GM12891 (cell line): ENCODE measurements at regions not wholly inside any gene's neighbourhood (a gene's known extent, or its start where the extent isn't known, plus 50 kb on each side); places are given as distances from the start of the nearest gene placed in this dataset.

Source experiments
- DNase-seq: peaks from one replicate; pipeline ENCODE4 v3.0.0; 2011; ENCODE audit warnings: low spot score; ENCODE audit not compliant: insufficient read length
- FAIRE-seq: peaks from 2 replicates; lab custom pipeline; 2011; peaks lifted over from hg19 to GRCh38; lab: Jason Lieb, UNC
- PAX5 ChIP-seq: IDR thresholded peaks from 2 replicates; pipeline ENCODE4 v1.6.1; 2011; ENCODE audit warnings: low read length, moderate library complexity, mild to moderate bottlenecking; ENCODE audit not compliant: insufficient read depth, severe bottlenecking
- POLR2A ChIP-seq: IDR thresholded peaks from 2 replicates; pipeline ENCODE4 v1.6.1; 2011; ENCODE audit warnings: low read depth, low read length, control low read depth
- POLR2AphosphoS5 ChIP-seq: IDR thresholded peaks from 2 replicates; pipeline ENCODE4 v1.6.1; 2011; ENCODE audit warnings: low read depth, low read length, control low read depth
- POU2F2 ChIP-seq: IDR thresholded peaks from 2 replicates; pipeline ENCODE4 v1.6.1; 2011; ENCODE audit warnings: low read depth, mild to moderate bottlenecking, control low read depth, low read length, moderate library complexity
- SPI1 ChIP-seq: IDR thresholded peaks from 2 replicates; pipeline ENCODE4 v1.6.1; 2011; ENCODE audit warnings: low read depth, low read length, control low read depth
- TAF1 ChIP-seq: IDR thresholded peaks from 2 replicates; pipeline ENCODE4 v1.6.1; 2011; ENCODE audit warnings: low read depth, low read length, control low read depth

DNA sequence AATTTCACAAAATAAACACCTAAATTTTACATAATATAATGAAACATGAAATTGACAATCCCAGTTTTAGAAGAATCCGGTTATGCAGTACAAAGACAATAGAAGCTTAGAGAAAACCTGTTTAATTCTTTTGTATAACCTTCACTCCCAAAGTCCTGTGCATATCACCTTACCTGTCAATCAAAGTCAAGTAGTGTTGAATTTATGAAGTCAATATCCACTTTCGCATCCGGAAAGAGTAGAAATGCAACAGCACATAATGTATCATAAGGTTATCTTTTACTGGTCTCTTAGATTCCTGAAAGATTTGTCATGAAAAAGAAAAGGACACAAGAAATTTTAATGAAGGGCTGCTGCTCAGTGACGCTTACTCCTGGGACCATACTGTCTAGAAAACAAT is 1112.6 kb downstream of the PCDH9 start:
- no peak for FAIRE-seq
- TF ChIP-seq SPI1 (no peak), PAX5 (no peak), TAF1 (no peak), POLR2AphosphoS5 (no peak), POU2F2 (no peak), POLR2A (no peak)
- DNase-seq = no peak

DNA sequence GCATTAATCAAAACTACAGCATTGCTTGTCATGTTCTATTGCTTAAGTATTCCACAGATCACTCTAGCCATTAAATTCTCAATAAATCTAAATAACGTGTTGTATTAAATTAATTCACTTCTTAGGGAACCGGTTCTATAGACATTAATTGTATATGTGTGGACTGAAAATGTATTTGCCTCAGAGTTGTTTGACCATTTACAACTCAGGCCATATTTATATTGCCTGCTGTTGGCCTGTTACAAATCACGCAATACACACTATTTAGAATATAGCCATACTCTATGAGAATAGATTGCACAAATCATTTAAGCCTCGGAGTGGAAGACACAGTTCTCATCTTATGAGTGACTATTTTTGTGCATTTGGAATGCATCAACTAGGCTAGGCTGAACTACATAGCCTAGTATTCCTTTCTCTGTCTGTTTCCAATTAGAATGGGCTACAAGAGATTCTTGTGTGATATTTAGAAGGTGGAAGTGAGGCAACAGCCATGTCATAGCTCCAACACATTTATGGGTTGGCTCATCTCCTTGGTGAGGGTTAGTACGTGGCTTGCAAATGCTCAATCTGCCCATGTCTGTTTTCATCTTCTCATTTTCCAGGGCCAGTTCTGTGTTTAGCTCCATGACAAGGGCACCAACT is 1116.1 kb downstream of the PCDH9 start:
- TF ChIP-seq POLR2AphosphoS5 = no peak
- TF ChIP-seq PAX5 = no peak
- TF ChIP-seq SPI1 = no peak
- no peak for TF ChIP-seq TAF1
- TF ChIP-seq POLR2A = no peak
- no peak for TF ChIP-seq POU2F2
- FAIRE-seq (no peak), DNase-seq (no peak)

DNA sequence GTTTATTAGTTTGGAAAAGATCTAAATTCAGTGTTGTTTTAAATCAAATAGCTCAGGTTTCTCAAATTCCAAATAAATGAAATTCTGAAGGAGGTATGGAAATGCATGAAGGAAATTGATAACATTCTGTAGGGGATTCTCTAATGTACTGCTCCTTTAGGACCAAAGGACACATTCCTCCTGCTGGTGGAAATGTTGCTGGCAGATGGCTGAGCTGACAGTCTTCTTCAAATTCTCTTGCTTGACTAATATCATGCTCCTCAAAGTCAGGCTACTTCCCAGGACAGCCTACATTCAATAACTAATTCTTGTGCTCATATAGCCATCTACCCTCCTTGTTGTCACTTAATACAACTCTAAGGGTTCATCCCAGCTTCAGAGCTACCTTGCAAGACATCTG is 1118.5 kb downstream of the PCDH9 start:
- FAIRE-seq = no peak
- no peak for DNase-seq
- TF ChIP-seq POLR2AphosphoS5 (no peak), SPI1 (no peak), TAF1 (no peak), POU2F2 (no peak), POLR2A (no peak), PAX5 (no peak)

GRCh38 chr13:66106246-66106645 is 1123.9 kb downstream of the PCDH9 start:
- TF ChIP-seq PAX5 = no peak
- TF ChIP-seq TAF1 = no peak
- TF ChIP-seq POLR2AphosphoS5 = no peak
- TF ChIP-seq POU2F2 = no peak
- TF ChIP-seq POLR2A = no peak
- no peak for TF ChIP-seq SPI1
- no peak for FAIRE-seq
- DNase-seq = no peak

- no peak for DNase-seq
- FAIRE-seq = no peak
- TF ChIP-seq POLR2AphosphoS5 = no peak
- no peak for TF ChIP-seq POLR2A
- TF ChIP-seq SPI1 = no peak
- no peak for TF ChIP-seq TAF1
- TF ChIP-seq PAX5 = no peak
- TF ChIP-seq POU2F2 = no peak
Measured at GRCh38 chr13:66102864-66103263, 1127.3 kb downstream of the PCDH9 start.

DNA sequence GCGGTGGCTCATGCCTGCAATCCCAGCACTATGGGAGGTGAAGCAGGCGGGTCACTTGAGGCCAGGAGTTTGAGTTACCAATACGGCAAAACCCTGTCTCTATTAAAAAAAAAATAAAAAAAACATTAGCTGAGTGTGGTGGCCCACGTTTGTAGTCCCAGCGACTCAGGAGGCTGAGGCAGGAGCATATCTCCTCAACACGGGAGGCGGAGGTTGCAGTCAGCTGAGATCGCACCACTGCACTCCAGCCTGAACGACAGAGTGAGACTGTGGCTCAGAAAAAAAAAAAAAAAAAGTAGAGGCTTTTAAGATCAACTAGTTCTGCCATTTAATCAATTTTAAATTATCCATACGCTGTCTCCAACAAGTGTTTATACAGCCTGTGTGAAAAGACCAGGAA is 1130.3 kb downstream of the PCDH9 start:
- FAIRE-seq (no peak), DNase-seq (no peak)
- no peak for TF ChIP-seq TAF1
- TF ChIP-seq PAX5 = no peak
- TF ChIP-seq POU2F2 = no peak
- no peak for TF ChIP-seq SPI1
- TF ChIP-seq POLR2AphosphoS5 = no peak
- TF ChIP-seq POLR2A = no peak

DNA sequence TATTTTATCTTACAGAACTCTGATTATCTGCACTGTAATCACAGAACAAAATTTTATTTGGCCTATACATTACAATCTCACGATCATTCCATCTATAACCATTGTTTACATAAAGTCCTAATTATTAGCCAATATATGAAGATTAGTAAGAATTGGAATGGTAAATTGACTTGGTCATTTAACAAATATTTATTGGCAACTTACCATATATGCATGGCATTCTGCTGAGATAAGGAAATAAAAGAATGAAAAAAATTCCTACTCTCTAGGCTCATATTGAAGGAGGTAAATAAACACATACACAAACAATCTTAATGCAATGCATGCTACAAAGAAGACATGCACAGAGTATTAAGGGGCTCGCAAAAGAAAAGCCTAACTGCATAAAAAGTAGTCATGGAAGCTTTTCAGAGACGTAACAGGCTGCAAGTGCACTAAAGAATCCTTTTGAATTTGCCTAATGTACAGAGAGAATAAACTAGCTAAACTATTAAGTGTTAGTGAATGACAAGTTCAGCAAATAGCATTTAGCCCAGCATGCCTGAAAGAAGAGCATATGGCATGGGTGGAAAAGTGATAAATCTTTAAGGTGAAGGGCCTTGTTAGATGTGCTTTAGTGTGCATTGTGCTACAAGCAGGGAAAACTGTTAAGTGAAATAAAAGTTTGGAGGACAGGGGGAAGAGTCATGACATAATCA is 1131.1 kb downstream of the PCDH9 start:
- FAIRE-seq (no peak), DNase-seq (no peak)
- TF ChIP-seq PAX5 (no peak), TAF1 (no peak), SPI1 (no peak), POLR2AphosphoS5 (no peak), POLR2A (no peak), POU2F2 (no peak)

- no peak for FAIRE-seq
Measured at GRCh38 chr13:66089711-66090110, 1140.4 kb downstream of the PCDH9 start.

GRCh38 chr13:66087269-66087710 is 1142.8 kb downstream of the PCDH9 start:
- FAIRE-seq (no peak), DNase-seq (no peak)
- TF ChIP-seq POU2F2 = no peak
- no peak for TF ChIP-seq SPI1
- TF ChIP-seq TAF1 = no peak
- TF ChIP-seq POLR2AphosphoS5 = no peak
- no peak for TF ChIP-seq POLR2A
- TF ChIP-seq PAX5 = no peak

More at GRCh38 chr13:66089711-66090110, 1140.4 kb downstream of the PCDH9 start:
- no peak for DNase-seq
- no peak for TF ChIP-seq POLR2AphosphoS5
- no peak for TF ChIP-seq POU2F2
- no peak for TF ChIP-seq SPI1
- TF ChIP-seq POLR2A = no peak
